ENCODE measurements at regions not wholly inside any gene's neighbourhood (a gene's known extent, or its start where the extent isn't known, plus 50 kb on each side); places are given as distances from the start of the nearest gene placed in this dataset.
"Not testable (repeated sequence)": the region's sequence is repeated elsewhere in the genome, so short reads cannot be mapped to it uniquely, and the experiment has no call there.

- not testable (repeated sequence) for TF ChIP-seq POLR2A (IDR thresholded peaks at IDR 0.05)
- TF ChIP-seq, protein P1, sequence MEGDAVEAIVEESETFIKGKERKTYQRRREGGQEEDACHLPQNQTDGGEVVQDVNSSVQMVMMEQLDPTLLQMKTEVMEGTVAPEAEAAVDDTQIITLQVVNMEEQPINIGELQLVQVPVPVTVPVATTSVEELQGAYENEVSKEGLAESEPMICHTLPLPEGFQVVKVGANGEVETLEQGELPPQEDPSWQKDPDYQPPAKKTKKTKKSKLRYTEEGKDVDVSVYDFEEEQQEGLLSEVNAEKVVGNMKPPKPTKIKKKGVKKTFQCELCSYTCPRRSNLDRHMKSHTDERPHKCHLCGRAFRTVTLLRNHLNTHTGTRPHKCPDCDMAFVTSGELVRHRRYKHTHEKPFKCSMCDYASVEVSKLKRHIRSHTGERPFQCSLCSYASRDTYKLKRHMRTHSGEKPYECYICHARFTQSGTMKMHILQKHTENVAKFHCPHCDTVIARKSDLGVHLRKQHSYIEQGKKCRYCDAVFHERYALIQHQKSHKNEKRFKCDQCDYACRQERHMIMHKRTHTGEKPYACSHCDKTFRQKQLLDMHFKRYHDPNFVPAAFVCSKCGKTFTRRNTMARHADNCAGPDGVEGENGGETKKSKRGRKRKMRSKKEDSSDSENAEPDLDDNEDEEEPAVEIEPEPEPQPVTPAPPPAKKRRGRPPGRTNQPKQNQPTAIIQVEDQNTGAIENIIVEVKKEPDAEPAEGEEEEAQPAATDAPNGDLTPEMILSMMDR (IDR thresholded peaks at IDR 0.05) = not testable (repeated sequence)
Observed at GRCh38 chr4:123026015-123026414, 103.6 kb upstream of the NUDT6 start.

All from testis (tissue), 2 donors.